Naive thymus-derived CD8-positive, alpha-beta T cell (primary cell): ENCODE measurements at regions not wholly inside any gene's neighbourhood (a gene's known extent, or its start where the extent isn't known, plus 50 kb on each side); places are given as distances from the start of the nearest gene placed in this dataset.

ENCODE experiments used
- ATAC-seq, 2 donors: fragments of 150-1000 bp; cut with Tn5 transposase in 1 of 2; sonication (Bioruptor Pico), chemical (Tn5 transposase) in 1 of 2; 1 replicate in 1 of 2; 2 replicates in 1 of 2; pipeline ENCODE4 v1.10.0; 2021; ENCODE audit warnings: mild to moderate bottlenecking in 2 of 2, moderate library complexity in 2 of 2
- POLR2A ChIA-PET: fragments of 350-600 bp; sonication (Branson Sonifier 250); formaldehyde crosslinking; loops from one replicate; lab custom pipeline; 2021; ENCODE audit warnings: antibody characterized with exemption; lab: Charles Lee
- DNase-seq, 10 donors: peaks; one replicate each; pipeline versions ENCODE4 v3.0.0 to v3.0.0-alpha.2; 2020 to 2022
- H3K27ac Mint-ChIP-seq, 10 donors: one replicate each; pipeline ENCODE4 v1.8.0; 2020 to 2022; ENCODE audit warnings: mild to moderate bottlenecking in 10 of 10, mixed read lengths in 10 of 10, moderate library complexity in 4 of 10, inconsistent platforms in 1 of 10
- H3K27me3 Mint-ChIP-seq, 5 donors: one replicate each; pipeline ENCODE4 v1.8.0; 2021 to 2022; ENCODE audit warnings: mixed read lengths in 5 of 5
- H3K36me3 Mint-ChIP-seq, 3 donors: one replicate each; pipeline ENCODE4 v1.8.0; 2020 to 2022; ENCODE audit warnings: mixed read lengths in 3 of 3, mild to moderate bottlenecking in 2 of 3, inconsistent platforms in 1 of 3
- H3K4me1 Mint-ChIP-seq, 4 donors: one replicate each; pipeline ENCODE4 v1.8.0; 2021 to 2022; ENCODE audit warnings: mixed read lengths in 4 of 4
- H3K4me3 Mint-ChIP-seq, 10 donors: one replicate each; pipeline ENCODE4 v1.8.0; 2020 to 2022; ENCODE audit warnings: mild to moderate bottlenecking in 10 of 10, mixed read lengths in 10 of 10, moderate library complexity in 6 of 10, inconsistent platforms in 1 of 10
- H3K9me3 Mint-ChIP-seq, 9 donors: one replicate each; pipeline ENCODE4 v1.8.0; 2020 to 2022; ENCODE audit warnings: mixed read lengths in 9 of 9, mild to moderate bottlenecking in 3 of 9, inconsistent platforms in 1 of 9, moderate library complexity in 1 of 9

- DNase-seq = no peak
- Mint-ChIP-seq H3K36me3 (no peaks in the 10 kb centered on the region), H3K4me1 (peaks cover 0 to 17% (median 2%) of the 10 kb centered on the region in 4 donors), H3K27ac (peak overlapping the region in 1 of 10 donors; percentile 40), H3K9me3 (no peaks in the 10 kb centered on the region), H3K27me3 (peaks cover 0 to 4% (median 0%) of the 10 kb centered on the region in 5 donors), H3K4me3 (no peak overlapping the region)
- no peak for ATAC-seq
- POLR2A ChIA-PET = no interaction called here
These were observed 110.6 kb downstream of the MSTN start for GRCh38 chr2:189951791-189952535.

DNA sequence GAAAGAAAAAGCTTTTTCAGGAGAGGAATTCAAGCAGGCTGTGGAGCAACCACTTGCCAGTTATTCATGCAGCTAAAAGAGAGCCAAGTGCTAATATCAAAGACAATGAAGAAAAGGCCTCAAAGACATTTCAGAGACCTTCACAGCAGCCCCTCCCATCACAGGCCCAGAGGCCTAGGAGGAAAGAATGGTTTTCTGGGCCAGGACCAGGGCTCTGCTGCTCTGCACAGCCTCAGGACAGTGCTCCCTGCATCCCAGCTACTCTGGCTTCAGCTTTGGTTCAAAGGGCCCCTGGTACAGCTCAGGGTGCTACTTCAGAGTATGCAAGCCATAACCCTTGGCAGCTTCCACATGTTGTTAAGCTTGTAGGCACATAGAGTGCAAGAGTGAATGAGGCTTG lies 119.5 kb downstream of the MSTN start:
- Mint-ChIP-seq H3K4me1 (no peaks in the 10 kb centered on the region), H3K4me3 (no peak overlapping the region), H3K27me3 (no peaks in the 10 kb centered on the region), H3K27ac (no peak overlapping the region), H3K36me3 (peaks cover 0 to 30% (median 2%) of the 10 kb centered on the region in 3 donors), H3K9me3 (peaks cover 15 to 61% (median 30%) of the 10 kb centered on the region in 9 donors)
- ATAC-seq (no peak), DNase-seq (no peak)
- POLR2A ChIA-PET = no interaction called here

DNA sequence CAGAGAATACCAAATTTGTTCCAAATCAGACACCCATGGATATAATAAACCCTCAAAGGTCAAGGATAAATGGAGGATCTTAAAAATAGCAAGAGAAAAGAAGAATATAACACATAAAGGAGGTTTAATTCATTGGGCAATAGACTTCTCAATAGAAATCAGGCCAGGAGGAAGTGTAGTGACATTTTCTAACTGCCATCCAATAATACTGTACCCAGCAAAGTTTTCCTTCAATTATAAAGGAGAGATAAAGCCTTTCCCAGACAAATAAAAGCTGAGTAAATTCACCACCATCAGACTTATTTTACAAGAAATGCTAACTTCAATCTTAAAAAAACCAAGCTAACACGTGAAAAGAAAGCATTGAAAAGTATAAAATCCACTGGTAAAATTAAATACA lies 121.6 kb downstream of the MSTN start:
- Mint-ChIP-seq H3K4me1 (no peaks in the 10 kb centered on the region), H3K27me3 (peaks cover 0 to 4% (median 0%) of the 10 kb centered on the region in 5 donors), H3K36me3 (peaks cover 0 to 30% (median 2%) of the 10 kb centered on the region in 3 donors), H3K27ac (no peak overlapping the region), H3K4me3 (no peak overlapping the region), H3K9me3 (peaks cover 15 to 77% (median 30%) of the 10 kb centered on the region in 9 donors)
- POLR2A ChIA-PET = no interaction called here
- DNase-seq (no peak), ATAC-seq (no peak)

DNA sequence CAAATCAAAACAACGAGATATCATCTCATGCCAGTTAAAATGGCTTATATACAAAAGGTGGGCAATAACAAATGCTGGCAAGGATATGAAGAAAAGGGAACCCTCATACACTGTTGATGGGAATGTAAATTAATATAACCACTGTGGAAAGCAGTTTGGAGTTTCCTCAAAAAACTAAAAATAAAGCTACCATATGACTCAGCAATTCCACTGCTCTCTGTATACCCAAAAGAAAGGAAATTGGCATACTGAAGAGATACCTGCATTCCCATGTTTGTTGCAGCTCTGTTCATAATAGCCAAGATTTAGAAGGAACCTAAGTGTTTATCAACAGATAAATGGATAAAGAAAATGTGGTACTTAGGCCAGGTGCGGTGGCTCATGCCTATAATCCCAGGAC lies 124.8 kb downstream of the MSTN start:
- H3K9me3 Mint-ChIP-seq = peaks cover 11 to 60% (median 22%) of the 10 kb centered on the region in 9 donors
- H3K27ac Mint-ChIP-seq = no peak overlapping the region
- H3K36me3 Mint-ChIP-seq = peaks cover 0 to 23% (median 0%) of the 10 kb centered on the region in 3 donors
- ATAC-seq (no peak), DNase-seq (no peak)
- H3K27me3 Mint-ChIP-seq = peaks cover 0 to 4% (median 0%) of the 10 kb centered on the region in 5 donors
- H3K4me1 Mint-ChIP-seq = no peaks in the 10 kb centered on the region
- no peak overlapping the region for H3K4me3 Mint-ChIP-seq
- POLR2A ChIA-PET = no interaction called here

- no peaks in the 10 kb centered on the region for H3K36me3 Mint-ChIP-seq
- POLR2A ChIA-PET = no interaction called here
- ATAC-seq = no peak
These were observed 128.6 kb downstream of the MSTN start for GRCh38 chr2:189933911-189934399.

GRCh38 chr2:189933041-189933440 lies 129.5 kb downstream of the MSTN start:
- Mint-ChIP-seq H3K36me3 (no peaks in the 10 kb centered on the region), H3K27me3 (peaks cover 0 to 7% (median 6%) of the 10 kb centered on the region in 5 donors), H3K27ac (no peak overlapping the region), H3K4me1 (no peaks in the 10 kb centered on the region), H3K9me3 (peaks cover 0 to 16% (median 0%) of the 10 kb centered on the region in 9 donors), H3K4me3 (no peak overlapping the region)
- POLR2A ChIA-PET = no interaction called here
- no peak for ATAC-seq
- no peak for DNase-seq

More at GRCh38 chr2:189933911-189934399, 128.6 kb downstream of the MSTN start:
- H3K9me3 Mint-ChIP-seq = peaks cover 0 to 23% (median 2%) of the 10 kb centered on the region in 9 donors
- no peak for DNase-seq
- peaks cover 0 to 7% (median 6%) of the 10 kb centered on the region in 5 donors for H3K27me3 Mint-ChIP-seq
- no peak overlapping the region for H3K27ac Mint-ChIP-seq
- no peak overlapping the region for H3K4me3 Mint-ChIP-seq
- no peaks in the 10 kb centered on the region for H3K4me1 Mint-ChIP-seq

- H3K4me1 Mint-ChIP-seq = no peaks in the 10 kb centered on the region
- H3K9me3 Mint-ChIP-seq = no peaks in the 10 kb centered on the region
- no peaks in the 10 kb centered on the region for H3K36me3 Mint-ChIP-seq
- H3K4me3 Mint-ChIP-seq = no peak overlapping the region
- H3K27ac Mint-ChIP-seq = no peak overlapping the region
- DNase-seq = no peak
- POLR2A ChIA-PET = no interaction called here
- H3K27me3 Mint-ChIP-seq = peaks cover 2 to 16% (median 8%) of the 10 kb centered on the region in 5 donors
- no peak for ATAC-seq
These were observed 134.7 kb downstream of the MSTN start for GRCh38 chr2:189927823-189928222.
